GM12891 (cell line): ENCODE measurements at regions not wholly inside any gene's neighbourhood (a gene's known extent, or its start where the extent isn't known, plus 50 kb on each side); places are given as distances from the start of the nearest gene placed in this dataset.

Experiments
- DNase-seq: peaks from one replicate; pipeline ENCODE4 v3.0.0; 2011; ENCODE audit warnings: low spot score; ENCODE audit not compliant: insufficient read length
- FAIRE-seq: peaks from 2 replicates; lab custom pipeline; 2011; peaks lifted over from hg19 to GRCh38; lab: Jason Lieb, UNC
- PAX5 ChIP-seq: IDR thresholded peaks from 2 replicates; pipeline ENCODE4 v1.6.1; 2011; ENCODE audit warnings: low read length, moderate library complexity, mild to moderate bottlenecking; ENCODE audit not compliant: insufficient read depth, severe bottlenecking
- POLR2A ChIP-seq: IDR thresholded peaks from 2 replicates; pipeline ENCODE4 v1.6.1; 2011; ENCODE audit warnings: low read depth, low read length, control low read depth
- POLR2AphosphoS5 ChIP-seq: IDR thresholded peaks from 2 replicates; pipeline ENCODE4 v1.6.1; 2011; ENCODE audit warnings: low read depth, low read length, control low read depth
- POU2F2 ChIP-seq: IDR thresholded peaks from 2 replicates; pipeline ENCODE4 v1.6.1; 2011; ENCODE audit warnings: low read depth, mild to moderate bottlenecking, control low read depth, low read length, moderate library complexity
- SPI1 ChIP-seq: IDR thresholded peaks from 2 replicates; pipeline ENCODE4 v1.6.1; 2011; ENCODE audit warnings: low read depth, low read length, control low read depth
- TAF1 ChIP-seq: IDR thresholded peaks from 2 replicates; pipeline ENCODE4 v1.6.1; 2011; ENCODE audit warnings: low read depth, low read length, control low read depth

DNA sequence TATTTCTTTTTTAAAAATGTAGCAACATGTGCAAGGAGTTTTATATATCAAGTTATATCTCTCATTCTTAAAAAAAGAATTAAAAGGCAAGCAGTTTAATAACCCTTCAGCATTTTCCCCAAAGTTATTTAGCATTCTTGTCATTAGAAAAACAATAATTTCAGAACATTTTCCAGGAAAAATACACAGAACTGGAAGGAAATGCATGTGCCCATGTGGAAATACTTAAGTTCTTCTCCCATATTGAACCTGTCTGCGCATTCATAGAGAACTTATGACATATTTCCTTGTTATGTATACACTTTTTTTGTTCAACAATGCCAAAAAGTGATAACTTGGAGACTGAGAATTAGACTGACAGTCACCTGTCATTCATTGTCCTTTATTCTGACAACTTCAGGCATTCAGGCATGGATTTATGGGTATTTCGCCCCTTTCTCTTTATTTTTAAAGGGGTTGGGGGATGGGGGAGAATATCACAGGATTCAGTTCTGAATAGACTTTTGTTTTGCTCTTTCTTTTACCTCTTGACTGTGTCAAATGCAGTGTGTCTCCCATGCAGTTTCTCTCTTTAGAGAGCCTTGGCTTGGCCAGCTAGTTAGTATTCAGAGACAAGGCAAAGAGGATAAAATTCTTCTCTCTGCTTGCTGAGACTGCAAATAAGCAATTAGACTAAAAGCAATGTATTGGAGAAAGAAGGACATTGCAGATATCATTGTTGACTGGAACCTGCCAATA is 701.0 kb downstream of the NR2F1-AS1 start:
- FAIRE-seq (no peak), DNase-seq (no peak)
- TF ChIP-seq POLR2A (no peak), POU2F2 (no peak), PAX5 (no peak), POLR2AphosphoS5 (no peak), TAF1 (no peak), SPI1 (no peak)

DNA sequence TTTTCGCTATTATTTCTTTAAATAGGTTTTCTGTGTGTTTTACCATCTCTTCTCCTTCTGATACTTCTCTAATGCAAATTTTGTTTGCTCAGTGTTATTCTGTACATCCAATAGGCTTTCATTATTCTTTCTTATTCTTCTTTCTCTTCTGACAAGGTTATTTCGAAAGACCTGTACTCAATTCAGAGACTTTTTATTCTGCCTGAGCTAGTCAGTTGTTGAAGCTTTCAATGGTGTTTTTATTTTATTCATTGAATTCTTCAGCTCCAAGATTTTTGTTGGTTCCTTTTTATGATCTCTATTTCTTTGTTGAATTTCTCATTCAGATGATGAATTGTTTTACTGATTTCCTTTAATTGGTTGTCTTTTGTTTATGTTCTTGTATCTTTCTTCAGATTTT is 706.2 kb downstream of the NR2F1-AS1 start:
- no peak for TF ChIP-seq POLR2A
- no peak for TF ChIP-seq POLR2AphosphoS5
- no peak for TF ChIP-seq PAX5
- no peak for TF ChIP-seq TAF1
- TF ChIP-seq POU2F2 = no peak
- no peak for TF ChIP-seq SPI1
- no peak for DNase-seq
- FAIRE-seq = no peak

DNA sequence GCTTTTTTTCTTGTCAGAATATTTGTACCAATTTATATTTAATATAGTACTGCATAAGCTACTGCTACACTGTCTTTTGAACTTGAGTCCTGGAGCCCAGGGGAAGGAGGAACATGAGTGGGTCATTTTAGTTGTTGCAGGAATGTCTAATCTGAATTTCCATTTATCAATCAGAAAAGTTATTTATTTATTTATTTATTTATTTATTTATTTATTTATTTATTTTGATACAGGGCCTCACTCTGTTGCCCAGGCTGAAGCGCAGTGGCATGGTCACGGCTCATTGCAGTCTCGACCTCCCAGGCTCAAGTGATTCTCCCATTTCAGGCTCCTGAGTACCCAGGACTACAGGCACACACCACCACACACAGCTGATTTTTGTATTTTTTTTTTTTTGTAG is 712.6 kb downstream of the NR2F1-AS1 start:
- FAIRE-seq (no peak), DNase-seq (no peak)
- TF ChIP-seq POU2F2 (no peak), POLR2A (no peak), POLR2AphosphoS5 (no peak), PAX5 (no peak), TAF1 (no peak), SPI1 (no peak)

- no peak for DNase-seq
- no peak for FAIRE-seq
- TF ChIP-seq POLR2A (no peak), TAF1 (no peak), PAX5 (no peak)
These were observed 716.4 kb downstream of the NR2F1-AS1 start for GRCh38 chr5:92864591-92864990.

DNA sequence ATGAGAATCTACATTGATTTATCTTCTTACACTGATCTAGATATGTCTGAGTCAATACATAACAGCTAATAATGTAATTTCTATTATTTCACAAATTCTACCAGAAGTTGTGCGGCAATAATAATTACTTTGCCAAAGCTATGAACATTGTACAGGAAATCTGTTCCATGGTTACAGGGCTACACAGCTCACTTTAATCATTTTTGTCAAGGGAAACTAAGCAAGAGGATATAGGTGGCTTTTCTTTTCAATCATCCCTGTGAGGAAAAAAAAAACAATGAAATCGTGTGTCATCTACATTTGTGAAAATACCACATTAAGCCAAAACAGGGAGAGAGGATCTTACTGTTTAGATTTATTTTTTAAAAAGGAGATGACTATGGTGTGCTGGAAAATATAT is 717.4 kb downstream of the NR2F1-AS1 start:
- TF ChIP-seq PAX5 = no peak
- DNase-seq (no peak), FAIRE-seq (no peak)

- no peak for FAIRE-seq
- TF ChIP-seq TAF1 (no peak), POLR2A (no peak), SPI1 (no peak), PAX5 (no peak), POU2F2 (no peak), POLR2AphosphoS5 (no peak)
- no peak for DNase-seq
These were observed 719.3 kb downstream of the NR2F1-AS1 start for GRCh38 chr5:92861531-92862285.

- DNase-seq (no peak), FAIRE-seq (no peak)
- TF ChIP-seq SPI1 = no peak
- TF ChIP-seq POLR2AphosphoS5 = no peak
These were observed 721.0 kb downstream of the NR2F1-AS1 start for GRCh38 chr5:92860061-92860460.

DNA sequence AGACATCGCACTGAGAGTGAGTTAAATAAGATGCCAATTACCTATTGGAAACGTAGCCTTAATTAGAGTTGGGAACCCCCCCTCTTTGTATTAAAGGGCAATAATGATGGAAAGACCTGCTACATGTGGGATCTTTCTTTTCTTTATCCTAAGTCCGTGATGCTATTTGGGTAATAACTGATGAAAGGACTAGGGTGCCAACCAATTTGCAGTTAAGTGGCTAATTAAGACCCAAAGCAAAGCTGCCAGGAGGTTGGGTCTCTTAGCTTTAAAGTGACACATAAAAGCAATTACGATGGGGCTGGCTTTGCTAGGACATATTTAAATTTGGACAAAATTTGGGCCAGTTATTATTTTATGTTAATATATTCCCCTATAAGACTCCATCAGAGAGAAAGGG is 728.8 kb downstream of the NR2F1-AS1 start:
- FAIRE-seq = no peak
- no peak for DNase-seq
- no peak for TF ChIP-seq TAF1
- no peak for TF ChIP-seq PAX5
- no peak for TF ChIP-seq SPI1
- TF ChIP-seq POLR2A = no peak
- TF ChIP-seq POU2F2 = no peak
- no peak for TF ChIP-seq POLR2AphosphoS5

DNA sequence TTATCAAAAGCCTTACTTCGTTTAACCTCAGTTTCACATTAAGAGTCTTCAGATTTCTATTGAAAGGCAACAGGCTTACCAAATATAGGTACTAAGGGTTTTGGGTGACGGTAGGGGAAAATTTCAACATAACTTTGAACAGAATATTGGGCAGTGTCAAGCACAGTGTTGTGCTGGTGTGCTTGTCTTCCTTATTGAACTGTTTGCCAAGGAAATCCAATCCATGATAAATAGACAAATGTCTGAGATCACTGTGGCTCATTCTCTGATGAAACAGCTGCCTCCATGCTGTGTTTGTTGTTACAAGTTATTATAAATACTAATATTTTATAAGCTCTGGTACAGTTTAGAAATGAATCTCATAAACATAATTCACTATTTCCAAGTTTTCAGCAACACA is 730.1 kb downstream of the NR2F1-AS1 start:
- FAIRE-seq = no peak
- no peak for DNase-seq
- TF ChIP-seq POLR2AphosphoS5 (no peak), POLR2A (no peak), PAX5 (no peak)

GRCh38 chr5:92849756-92850155 is 731.3 kb downstream of the NR2F1-AS1 start:
- DNase-seq (no peak), FAIRE-seq (no peak)
- no peak for TF ChIP-seq TAF1
- TF ChIP-seq SPI1 = no peak
- no peak for TF ChIP-seq PAX5
- no peak for TF ChIP-seq POLR2A
- TF ChIP-seq POLR2AphosphoS5 = no peak
- no peak for TF ChIP-seq POU2F2

- TF ChIP-seq POLR2A (no peak), TAF1 (no peak), POLR2AphosphoS5 (no peak), PAX5 (no peak), POU2F2 (no peak), SPI1 (no peak)
- FAIRE-seq (no peak), DNase-seq (no peak)
These were observed 739.3 kb downstream of the NR2F1-AS1 start for GRCh38 chr5:92841604-92842155.
